AG04450 (cell line): ENCODE measurements at regions not wholly inside any gene's neighbourhood (a gene's known extent, or its start where the extent isn't known, plus 50 kb on each side); places are given as distances from the start of the nearest gene placed in this dataset.
"Not testable (repeated sequence)": the region's sequence is repeated elsewhere in the genome, so short reads cannot be mapped to it uniquely, and the experiment has no call there.

ENCODE experiments used
- CTCF ChIA-PET: fragments of 300-600, 350-600 bp; formaldehyde crosslinking; extraction: SDS; loops from one replicate; lab custom pipeline; 2022; ENCODE audit warnings: antibody characterized with exemption, inconsistent platforms; lab: Charles Lee
- POLR2A ChIA-PET: fragments of 350-600 bp; formaldehyde crosslinking; extraction: SDS; loops from one replicate; lab custom pipeline; 2021; ENCODE audit warnings: antibody characterized with exemption, inconsistent platforms; lab: Yijun Ruan, JAX
- DNase-seq: peaks from one replicate; pipeline ENCODE4 v3.0.0-alpha.2; 2011; ENCODE audit warnings: low read depth, low spot score
- H3K27ac ChIP-seq: one replicate; pipeline ENCODE4 v1.5.1; 2012; ENCODE audit warnings: low read depth, low read length, control low read depth
- H3K27me3 ChIP-seq: one replicate; pipeline ENCODE4 v1.6.0; 2012; ENCODE audit warnings: low read length; ENCODE audit not compliant: control insufficient read depth, insufficient read depth
- H3K4me3 ChIP-seq: 2 replicates; pipeline ENCODE4 v1.5.1; 2011; ENCODE audit warnings: mild to moderate bottlenecking, low read depth, low read length, control low read depth
- H3K9me3 ChIP-seq: 2 replicates; pipeline ENCODE4 v1.5.1; 2012; ENCODE audit warnings: low read length; ENCODE audit not compliant: control insufficient read depth, insufficient read depth
- TF ChIP-seq, protein P1 (sequence below): IDR thresholded peaks from 2 replicates; pipeline ENCODE4 v1.5.1; 2011; ENCODE audit warnings: low read depth, low read length, control low read depth, inconsistent platforms

DNA sequence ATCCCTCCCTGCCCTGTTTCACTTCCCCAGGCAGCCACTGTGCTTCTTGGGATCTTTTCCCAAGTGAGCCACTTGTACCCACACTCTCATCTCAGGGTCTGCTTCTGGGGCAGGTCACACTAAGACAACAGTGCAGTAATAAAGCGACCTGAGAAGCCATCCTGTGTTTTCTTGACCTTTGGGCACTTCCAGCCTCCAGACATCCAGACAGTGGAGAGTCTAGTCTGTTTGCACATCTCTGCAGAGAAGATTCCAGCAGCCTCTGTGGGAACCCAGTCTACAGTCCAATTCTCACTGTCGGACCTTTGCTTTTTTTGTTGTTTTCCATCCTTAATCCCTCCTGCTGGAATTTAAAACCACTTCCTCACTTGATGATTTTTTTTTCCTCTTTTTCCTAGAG, 50.3 kb upstream of the ATP6AP2 start:
- Histone ChIP-seq H3K9me3 (no peaks in the 10 kb centered on the region), H3K4me3 (no peak overlapping the region), H3K27me3 (no peaks in the 10 kb centered on the region), H3K27ac (no peak overlapping the region)
- DNase-seq = no peak
- ChIA-PET POLR2A (no interaction called here), CTCF (interaction anchor here (3.1 kb wide), 1 partner anchor 14 kb away, joined by 14 read pairs; no protein-coding TSS in a partner anchor)
- TF ChIP-seq, protein P1, sequence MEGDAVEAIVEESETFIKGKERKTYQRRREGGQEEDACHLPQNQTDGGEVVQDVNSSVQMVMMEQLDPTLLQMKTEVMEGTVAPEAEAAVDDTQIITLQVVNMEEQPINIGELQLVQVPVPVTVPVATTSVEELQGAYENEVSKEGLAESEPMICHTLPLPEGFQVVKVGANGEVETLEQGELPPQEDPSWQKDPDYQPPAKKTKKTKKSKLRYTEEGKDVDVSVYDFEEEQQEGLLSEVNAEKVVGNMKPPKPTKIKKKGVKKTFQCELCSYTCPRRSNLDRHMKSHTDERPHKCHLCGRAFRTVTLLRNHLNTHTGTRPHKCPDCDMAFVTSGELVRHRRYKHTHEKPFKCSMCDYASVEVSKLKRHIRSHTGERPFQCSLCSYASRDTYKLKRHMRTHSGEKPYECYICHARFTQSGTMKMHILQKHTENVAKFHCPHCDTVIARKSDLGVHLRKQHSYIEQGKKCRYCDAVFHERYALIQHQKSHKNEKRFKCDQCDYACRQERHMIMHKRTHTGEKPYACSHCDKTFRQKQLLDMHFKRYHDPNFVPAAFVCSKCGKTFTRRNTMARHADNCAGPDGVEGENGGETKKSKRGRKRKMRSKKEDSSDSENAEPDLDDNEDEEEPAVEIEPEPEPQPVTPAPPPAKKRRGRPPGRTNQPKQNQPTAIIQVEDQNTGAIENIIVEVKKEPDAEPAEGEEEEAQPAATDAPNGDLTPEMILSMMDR = no peak

DNA sequence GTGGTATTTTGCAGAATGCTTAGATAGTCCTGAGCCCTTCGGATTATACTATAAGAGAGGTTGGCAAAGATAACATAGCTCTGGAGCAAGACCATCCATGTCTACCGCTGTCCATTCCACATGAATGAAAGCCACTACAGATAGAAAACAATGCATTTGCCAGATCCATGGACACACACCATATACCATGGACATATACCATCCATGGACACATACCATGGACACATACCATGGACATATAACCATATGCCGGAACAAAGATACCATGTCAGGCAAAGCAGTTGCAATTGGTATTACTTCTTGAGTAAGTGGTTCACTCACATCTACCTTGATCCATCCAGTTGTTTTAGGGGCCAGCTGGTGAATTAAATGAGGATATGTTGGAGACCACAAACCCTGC, 53.2 kb upstream of the ATP6AP2 start:
- no peak overlapping the region for H3K4me3 ChIP-seq
- DNase-seq = no peak
- TF ChIP-seq, protein P1 = no peak
- no peaks in the 10 kb centered on the region for H3K27me3 ChIP-seq
- H3K9me3 ChIP-seq = no peaks in the 10 kb centered on the region
- no peak overlapping the region for H3K27ac ChIP-seq
- ChIA-PET CTCF (interaction anchor here (0.6 kb wide), 1 partner anchor 586 kb away, joined by 3 read pairs; no protein-coding TSS in a partner anchor), POLR2A (no interaction called here)

DNA sequence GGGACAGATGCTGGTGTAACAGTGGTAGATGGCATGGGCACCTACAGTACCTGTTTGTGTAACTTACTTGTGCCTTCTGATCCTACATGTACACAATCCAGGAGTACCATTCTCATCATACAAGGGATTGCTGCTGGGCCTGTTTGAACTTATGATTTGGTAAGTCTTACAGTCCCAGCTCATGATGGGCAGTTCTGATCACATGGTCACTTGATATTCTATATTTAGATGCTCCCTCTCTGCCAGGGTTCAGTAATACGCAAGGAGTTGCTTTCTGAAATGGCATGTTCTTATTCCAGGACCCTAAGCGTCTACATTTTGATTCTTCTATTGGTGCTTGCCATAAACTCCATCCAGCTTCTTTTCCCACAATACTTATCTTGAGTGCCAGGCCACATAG, 54.4 kb upstream of the ATP6AP2 start:
- H3K27me3 ChIP-seq = no peaks in the 10 kb centered on the region
- no peak overlapping the region for H3K27ac ChIP-seq
- no peaks in the 10 kb centered on the region for H3K9me3 ChIP-seq
- TF ChIP-seq, protein P1 = no peak
- POLR2A ChIA-PET = no interaction called here
- no peak overlapping the region for H3K4me3 ChIP-seq
- no peak for DNase-seq
- CTCF ChIA-PET = no interaction called here

DNA sequence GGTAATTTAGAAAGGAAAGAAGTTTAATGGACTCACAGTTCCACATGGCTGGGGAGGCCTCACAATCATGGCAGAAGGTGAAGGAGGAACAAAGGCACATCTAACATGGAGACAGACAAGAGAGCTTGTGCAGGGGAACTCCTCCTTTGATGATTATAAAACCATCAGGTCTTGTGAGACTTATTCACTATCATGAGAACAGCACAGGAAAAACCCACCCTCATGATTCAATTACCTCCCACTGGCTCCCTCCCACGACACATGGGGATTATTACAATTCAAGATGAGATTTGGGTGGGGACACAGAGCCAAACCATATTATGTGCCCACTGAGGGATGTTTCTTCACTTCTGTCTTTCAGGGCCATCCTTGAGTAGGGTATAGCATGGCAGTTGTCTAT, 54.9 kb upstream of the ATP6AP2 start:
- H3K27ac ChIP-seq, POLR2A ChIA-PET, H3K4me3 ChIP-seq, H3K27me3 ChIP-seq, CTCF ChIA-PET, H3K9me3 ChIP-seq, DNase-seq: not testable (repeated sequence)

DNA sequence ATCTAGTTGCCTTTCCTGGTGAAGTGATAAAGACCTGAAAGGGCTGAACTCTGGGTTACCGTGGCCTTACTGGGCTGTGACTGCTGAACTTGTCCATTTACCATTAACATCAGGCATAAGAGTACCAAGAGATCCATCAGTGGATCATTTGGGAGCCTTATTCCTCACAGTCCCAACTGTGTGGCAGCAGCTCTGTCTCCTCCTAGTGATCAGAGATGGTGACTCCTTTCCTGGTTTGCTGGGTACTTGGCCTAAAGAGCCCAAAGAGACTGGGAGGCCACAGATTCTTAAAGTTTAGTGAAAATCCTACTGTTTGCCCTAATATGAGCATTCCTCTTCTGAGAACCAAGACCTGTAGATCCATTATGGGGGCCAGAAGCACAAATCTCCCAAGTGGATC, 56.3 kb upstream of the ATP6AP2 start:
- Histone ChIP-seq H3K27ac (no peak overlapping the region), H3K4me3 (no peak overlapping the region), H3K27me3 (no peaks in the 10 kb centered on the region), H3K9me3 (no peaks in the 10 kb centered on the region)
- ChIA-PET CTCF (no interaction called here), POLR2A (no interaction called here)
- TF ChIP-seq, protein P1 = no peak
- no peak for DNase-seq

DNA sequence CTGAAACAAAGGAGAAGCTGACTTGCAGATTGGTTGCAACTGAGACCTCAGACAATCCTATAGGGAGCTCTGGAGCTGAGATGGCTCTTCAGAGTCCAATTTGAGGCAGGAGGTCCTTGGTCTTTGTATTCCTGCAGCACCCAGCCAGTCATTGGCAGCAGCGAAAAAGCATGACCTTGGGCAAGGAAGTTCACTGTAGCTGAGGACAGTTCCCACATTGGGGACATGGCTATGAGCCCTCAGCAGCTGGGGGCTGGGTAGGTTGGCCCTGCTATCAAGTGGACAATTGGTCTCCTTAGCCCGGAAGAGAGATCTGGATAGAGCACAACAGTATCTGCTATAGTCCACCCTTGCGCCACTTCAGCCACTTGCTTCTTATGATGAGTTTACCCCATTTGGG, 56.9 kb upstream of the ATP6AP2 start:
- no peaks in the 10 kb centered on the region for H3K27me3 ChIP-seq
- TF ChIP-seq, protein P1 = no peak
- ChIA-PET POLR2A (no interaction called here), CTCF (no interaction called here)
- H3K9me3 ChIP-seq = no peaks in the 10 kb centered on the region
- no peak overlapping the region for H3K27ac ChIP-seq
- H3K4me3 ChIP-seq = no peak overlapping the region
- DNase-seq = no peak
